HCT116 (cell line): ENCODE measurements at regions not wholly inside any gene's neighbourhood (a gene's known extent, or its start where the extent isn't known, plus 50 kb on each side); places are given as distances from the start of the nearest gene placed in this dataset.

Source experiments
- ATAC-seq: fragments of 200-7000 bp; cut with Tn5 transposase; 2 replicates; pipeline ENCODE4 v1.9.1; 2020; ENCODE audit warnings: mild to moderate bottlenecking, moderate library complexity
- BruUV-seq: library from RNA; stranded (reverse); fragments of 400-500 nt; replicated peaks from 2 replicates; lab custom pipeline; 2021; lab: Mats Ljungman, UMichigan
- CTCF ChIA-PET: fragments of 300-600 bp; sonication (Branson Sonifier 250); formaldehyde crosslinking; loops from one replicate; lab custom pipeline; 2021; ENCODE audit warnings: antibody characterized with exemption; lab: Charles Lee
- POLR2A ChIA-PET: fragments of 300-600, 350-600 bp; sonication (Branson Sonifier 250); formaldehyde crosslinking; loops from one replicate; lab custom pipeline; 2021; ENCODE audit warnings: antibody characterized with exemption; lab: Charles Lee
- RAD21 ChIA-PET, 2 experiments: fragments of 300-600 bp; sonication (Branson Sonifier 250); formaldehyde crosslinking; loops; one replicate each; lab custom pipeline; 2023; ENCODE audit warnings: low total read pairs in 2 of 2; ENCODE audit not compliant: uncharacterized antibody in 2 of 2, unreplicated experiment in 2 of 2, low non-redundant PET in 1 of 2; lab: Charles Lee
- DNase-seq: peaks from one replicate; pipeline ENCODE4 v3.0.0-alpha.2; 2010; ENCODE audit warnings: low read depth, low spot score
- H2AFZ ChIP-seq: fragments of 200-600 bp; shearing (Covaris generic), sonication (generic); 2 replicates; pipeline ENCODE4 v1.6.1; 2017; ENCODE audit warnings: low read depth, mixed run types, mixed read lengths, antibody characterized with exemption, low read length; ENCODE audit not compliant: poor library complexity, severe bottlenecking
- H3K27ac ChIP-seq: 2 replicates; pipeline ENCODE4 v1.5.1; 2012; ENCODE audit warnings: low read depth, low read length
- H3K27me3 ChIP-seq: fragments of 200-600 bp; sonication (generic); 2 replicates; pipeline ENCODE4 v1.6.1; 2016; ENCODE audit warnings: mixed run types, low read length, mixed read lengths; ENCODE audit not compliant: insufficient read depth
- H3K36me3 ChIP-seq, 2 experiments: fragments of 200-500 bp in 1 of 2; fragments of 200-600 bp in 1 of 2; sonication (Bioruptor generic) in 1 of 2; sonication (generic) in 1 of 2; 2 replicates each; pipeline versions ENCODE4 v1.5.1 to v1.6.1; 2014 to 2016; ENCODE audit warnings: low read length in 2 of 2, inconsistent platforms in 1 of 2, mixed read lengths in 1 of 2, mixed run types in 1 of 2; ENCODE audit not compliant: insufficient read depth in 2 of 2, control insufficient read depth in 1 of 2
- H3K4me1 ChIP-seq, 2 experiments: fragments of 200-600 bp in 1 of 2; sonication (generic) in 1 of 2; 2 replicates each; pipeline versions ENCODE4 v1.5.1 to v1.6.1; 2012 to 2017; ENCODE audit warnings: low read length in 2 of 2, inconsistent platforms in 1 of 2, mild to moderate bottlenecking in 1 of 2, mixed read lengths in 1 of 2, mixed run types in 1 of 2, moderate library complexity in 1 of 2; ENCODE audit not compliant: insufficient read depth in 2 of 2, control insufficient read depth in 1 of 2
- H3K4me2 ChIP-seq: fragments of 200-600 bp; sonication (generic); 2 replicates; pipeline ENCODE4 v1.6.1; 2017; ENCODE audit warnings: mixed run types, low read length, mixed read lengths
- H3K4me3 ChIP-seq, 2 experiments: fragments of 200-600 bp in 1 of 2; sonication (generic) in 1 of 2; replicated peaks in 1 of 2; 2 replicates each; pipeline ENCODE4 v1.5.1; 2011 to 2016; ENCODE audit warnings: low read length in 2 of 2, control low read depth in 1 of 2, low read depth in 1 of 2, mild to moderate bottlenecking in 1 of 2, mixed read lengths in 1 of 2, mixed run types in 1 of 2
- H3K79me2 ChIP-seq: fragments of 200-600 bp; sonication (generic); 2 replicates; pipeline ENCODE4 v1.6.1; 2017; ENCODE audit warnings: mild to moderate bottlenecking, mixed run types, low read length, moderate library complexity, mixed read lengths; ENCODE audit not compliant: insufficient read depth
- H3K9ac ChIP-seq: fragments of 200-600 bp; sonication (generic); 2 replicates; pipeline ENCODE4 v1.6.1; 2016; ENCODE audit warnings: low read length, mixed read lengths
- H3K9me2 ChIP-seq: fragments of 200-600 bp; sonication (generic), shearing (Covaris generic); 2 replicates; pipeline ENCODE4 v1.6.1; 2017; ENCODE audit warnings: mixed run types, mild to moderate bottlenecking, moderate library complexity; ENCODE audit not compliant: insufficient read depth
- H3K9me3 ChIP-seq, 2 experiments: fragments of 200-500 bp in 1 of 2; fragments of 200-600 bp in 1 of 2; sonication (Bioruptor generic) in 1 of 2; sonication (generic) in 1 of 2; 2 replicates each; pipeline ENCODE4 v1.6.1; 2014 to 2017; ENCODE audit warnings: low read length in 2 of 2, mixed read lengths in 2 of 2, inconsistent platforms in 1 of 2, low read depth in 1 of 2, mild to moderate bottlenecking in 1 of 2, mixed run types in 1 of 2, moderate library complexity in 1 of 2; ENCODE audit not compliant: control insufficient read depth in 1 of 2, insufficient read depth in 1 of 2
- H4K20me1 ChIP-seq: fragments of 200-600 bp; sonication (generic), shearing (Covaris generic); 2 replicates; pipeline ENCODE4 v1.6.1; 2017; ENCODE audit warnings: mixed run types, mild to moderate bottlenecking, moderate library complexity; ENCODE audit not compliant: insufficient read depth
- CEBPB ChIP-seq: IDR thresholded peaks from 2 replicates; pipeline ENCODE4 v1.6.1; 2012; ENCODE audit warnings: low read depth
- CTCF ChIP-seq, 3 experiments: fragments of 200-600 bp in 1 of 3; sonication (generic) in 1 of 3; IDR thresholded peaks in 2 of 3; conservative IDR thresholded peaks in 1 of 3; 2 replicates each; pipeline ENCODE4 v1.5.1; 2012 to 2017; ENCODE audit warnings: low read depth in 2 of 3, low read length in 2 of 3, antibody characterized with exemption in 1 of 3, borderline replicate concordance in 1 of 3, control low read depth in 1 of 3, mild to moderate bottlenecking in 1 of 3, mixed read lengths in 1 of 3, mixed run types in 1 of 3, moderate library complexity in 1 of 3; ENCODE audit not compliant: insufficient read depth in 1 of 3
- JUND ChIP-seq: IDR thresholded peaks from 2 replicates; pipeline ENCODE4 v1.6.1; 2012
- POLR2AphosphoS5 ChIP-seq: IDR thresholded peaks from 2 replicates; pipeline ENCODE4 v1.6.1; 2011; ENCODE audit warnings: mild to moderate bottlenecking, low read depth, low read length, moderate library complexity
- RAD21 ChIP-seq: IDR thresholded peaks from 2 replicates; pipeline ENCODE4 v1.6.1; 2012; ENCODE audit warnings: low read depth, mild to moderate bottlenecking
- REST ChIP-seq: IDR thresholded peaks from 2 replicates; pipeline ENCODE4 v1.6.1; 2012; ENCODE audit warnings: low read depth
- SIN3A ChIP-seq: IDR thresholded peaks from 2 replicates; pipeline ENCODE4 v1.6.1; 2012; ENCODE audit warnings: low read depth
- SRF ChIP-seq: IDR thresholded peaks from 2 replicates; pipeline ENCODE4 v1.6.1; 2012; ENCODE audit warnings: low read depth
- TCF7L2 ChIP-seq: IDR thresholded peaks from 2 replicates; pipeline ENCODE4 v1.7.0; 2011; ENCODE audit warnings: borderline replicate concordance, inconsistent platforms; ENCODE audit not compliant: insufficient read depth, insufficient read length; ENCODE audit errors: extremely low read depth
- YY1 ChIP-seq: IDR thresholded peaks from 2 replicates; pipeline ENCODE4 v1.6.1; 2011; ENCODE audit warnings: low read length, low read depth, moderate library complexity, mild to moderate bottlenecking; ENCODE audit not compliant: insufficient replicate concordance; ENCODE audit errors: extremely low read depth
- ZFX ChIP-seq: fragments of 450-650 bp; IDR thresholded peaks from 2 replicates; pipeline ENCODE4 v1.6.1; 2017
- intact Hi-C: fragments of 100-400 bp; cut with micrococcal nuclease; formaldehyde crosslinking; loops from 2 replicates; pipeline ENCODE4 v1.10.0; 2022

- no peak overlapping the region for H3K9ac ChIP-seq
- CTCF ChIA-PET = no interaction called here
- H3K27ac ChIP-seq = no peak overlapping the region
- intact Hi-C loops = no loop called here
- ATAC-seq = no peak
- no peaks in the 10 kb centered on the region for H4K20me1 ChIP-seq
- RAD21 ChIA-PET = no interaction called here
- no TSS peak for BruUV-seq
- H3K27me3 ChIP-seq = no peaks in the 10 kb centered on the region
- DNase-seq = no peak
- H2AFZ ChIP-seq = no peak overlapping the region
- POLR2A ChIA-PET = no interaction called here
- H3K4me2 ChIP-seq = no peak overlapping the region
- H3K4me1 ChIP-seq = no peaks in the 10 kb centered on the region
- H3K9me2 ChIP-seq = no peaks in the 10 kb centered on the region
- H3K79me2 ChIP-seq = no peaks in the 10 kb centered on the region
- no peaks in the 10 kb centered on the region for H3K36me3 ChIP-seq
- no peak overlapping the region for H3K4me3 ChIP-seq
- TF ChIP-seq POLR2AphosphoS5 (no peak), ZFX (no peak), YY1 (no peak), REST (no peak), TCF7L2 (no peak), CTCF (IDR thresholded peaks at IDR 0.05 in 2 of 3, conservative IDR thresholded peaks at IDR 0.05 in 1 of 3; ENCODE audit: borderline replicate concordance in 1 of 3, insufficient read depth in 1 of 3, low read depth in 2 of 3, low read length in 2 of 3) (no peak), CEBPB (no peak), RAD21 (no peak), JUND (no peak), SRF (no peak), SIN3A (no peak)
- peaks cover 10 to 20% of the 10 kb centered on the region in 2 experiments; a peak in 2 of 4 replicates for H3K9me3 ChIP-seq
Observed at GRCh38 chr4:45472490-45472889, 651.4 kb downstream of the GABRG1 start.
